Esophagus (tissue), 2 donors: ENCODE measurements at regions not wholly inside any gene's neighbourhood (a gene's known extent, or its start where the extent isn't known, plus 50 kb on each side); places are given as distances from the start of the nearest gene placed in this dataset.
"Not testable (repeated sequence)": the region's sequence is repeated elsewhere in the genome, so short reads cannot be mapped to it uniquely, and the experiment has no call there.

ENCODE experiments used
- H3K27ac ChIP-seq, 2 donors: one replicate each; pipeline ENCODE4 v1.5.1; 2013; ENCODE audit warnings: low read depth in 2 of 2, mild to moderate bottlenecking in 2 of 2, inconsistent platforms in 1 of 2, low read length in 1 of 2, moderate library complexity in 1 of 2
- H3K27me3 ChIP-seq, 2 donors: one replicate each; pipeline ENCODE4 v1.6.1; 2013; ENCODE audit warnings: low read length in 2 of 2, control low read depth in 1 of 2, mild to moderate bottlenecking in 1 of 2; ENCODE audit not compliant: insufficient read depth in 2 of 2, control insufficient read depth in 1 of 2
- H3K36me3 ChIP-seq, 2 donors: one replicate each; pipeline ENCODE4 v1.6.1; 2013; ENCODE audit warnings: low read length in 1 of 2; ENCODE audit not compliant: control insufficient read depth in 2 of 2, insufficient read depth in 2 of 2
- H3K4me1 ChIP-seq, 2 donors: one replicate each; pipeline ENCODE4 v1.6.1; 2013; ENCODE audit warnings: low read length in 1 of 2; ENCODE audit not compliant: control insufficient read depth in 2 of 2, insufficient read depth in 2 of 2
- H3K4me3 ChIP-seq, 2 donors: one replicate each; pipeline ENCODE4 v1.5.1; 2013; ENCODE audit warnings: low read length in 2 of 2, mild to moderate bottlenecking in 2 of 2, low read depth in 1 of 2, moderate library complexity in 1 of 2
- H3K9me3 ChIP-seq, 2 donors: one replicate each; pipeline ENCODE4 v1.6.1; 2013; ENCODE audit warnings: mild to moderate bottlenecking in 2 of 2, low read depth in 1 of 2, low read length in 1 of 2, moderate library complexity in 1 of 2; ENCODE audit not compliant: control insufficient read depth in 2 of 2, insufficient read depth in 1 of 2
- WGBS, 2 donors: extraction: QIAGEN DNeasy Blood & Tissue Kit; methylation state at CpG; one replicate each; pipeline ENCODE4 v1.1.7; 2013; 5-methylcytosine and 5-hydroxymethylcytosine counted together
- donor health status: healthy with polysubstance abuse.
- donor health status: Bipolar disorder and iron deficiency.

GRCh38 chr10:11691319-11691755, 50.8 kb upstream of the ECHDC3 start:
- Histone ChIP-seq H3K27me3 (no peaks in the 10 kb centered on the region), H3K4me1 (peaks cover 0 to 5% of the 10 kb centered on the region in 2 donors), H3K36me3 (no peaks in the 10 kb centered on the region), H3K9me3 (no peaks in the 10 kb centered on the region), H3K27ac (no peak overlapping the region), H3K4me3 (no peak overlapping the region)
- 73 to 85% methylated on average over 14 of the region's 14 CpGs for WGBS, 2 donors

DNA sequence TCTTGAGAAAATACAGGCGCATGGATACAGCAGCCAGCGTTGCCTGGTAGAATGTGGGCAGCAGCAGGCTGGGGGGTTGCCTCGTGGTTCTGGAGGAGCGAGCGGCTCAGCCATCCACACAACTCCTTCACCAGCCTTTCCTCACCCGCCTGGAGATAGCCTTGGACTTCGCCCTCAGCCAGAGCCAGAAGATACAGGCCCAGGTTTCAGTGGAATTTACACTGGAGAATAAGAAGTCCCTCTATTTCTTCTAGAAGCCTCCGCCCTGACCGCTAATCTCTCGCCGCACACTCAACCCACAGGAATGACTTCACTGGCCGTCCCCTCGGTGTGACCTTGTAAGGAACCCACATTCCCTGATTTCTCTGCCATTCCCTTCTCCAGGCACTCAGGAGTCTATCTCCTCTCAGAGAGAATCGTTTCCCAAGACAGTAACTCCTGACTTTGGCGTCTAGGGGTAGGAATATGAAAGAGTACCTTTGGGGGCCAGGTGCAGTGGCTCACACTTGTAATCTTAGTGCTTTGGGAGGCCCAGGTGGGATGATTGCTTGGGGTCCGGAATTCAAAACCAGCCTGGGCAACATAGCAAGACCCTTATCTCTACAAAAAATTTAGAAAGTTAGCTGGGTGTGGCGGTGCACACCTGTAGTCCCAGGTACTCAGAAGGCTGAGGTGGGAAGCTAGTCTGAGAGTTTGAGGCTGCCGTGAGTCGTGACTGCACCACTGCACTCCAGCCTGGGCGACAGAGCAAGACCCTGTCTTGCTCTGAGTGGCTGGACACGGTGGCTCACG, 52.0 kb upstream of the ECHDC3 start:
- H3K9me3 ChIP-seq = no peaks in the 10 kb centered on the region
- H3K27ac ChIP-seq = no peak overlapping the region
- H3K36me3 ChIP-seq = no peaks in the 10 kb centered on the region
- peaks cover 2 to 8% of the 10 kb centered on the region in 2 donors for H3K4me1 ChIP-seq
- H3K4me3 ChIP-seq = no peak overlapping the region
- no peaks in the 10 kb centered on the region for H3K27me3 ChIP-seq
- WGBS, 2 donors = 88 to 94% methylated on average over 22 of the region's 22 CpGs

- not testable (repeated sequence) for H3K36me3 ChIP-seq, H3K9me3 ChIP-seq, H3K27me3 ChIP-seq, H3K4me3 ChIP-seq
- H3K4me1 ChIP-seq = peaks cover 2 to 17% of the 10 kb centered on the region in 2 donors
- 82 to 93% methylated on average over 3 of the region's 3 CpGs for WGBS, 2 donors
- H3K27ac ChIP-seq = peak overlapping the region; percentile 74 to 82
These were observed 53.8 kb upstream of the ECHDC3 start for GRCh38 chr10:11688448-11688795.

GRCh38 chr10:11687779-11688447, 54.3 kb upstream of the ECHDC3 start:
- WGBS, 2 donors = 71 to 72% methylated on average over 8 of the region's 8 CpGs
- H3K4me1 ChIP-seq = peaks cover 2 to 20% of the 10 kb centered on the region in 2 donors
- H3K36me3 ChIP-seq = no peaks in the 10 kb centered on the region
- no peak overlapping the region for H3K4me3 ChIP-seq
- peak overlapping the region; percentile 74 to 87 for H3K27ac ChIP-seq
- H3K9me3 ChIP-seq = no peaks in the 10 kb centered on the region
- no peaks in the 10 kb centered on the region for H3K27me3 ChIP-seq

GRCh38 chr10:11687357-11687771, 54.8 kb upstream of the ECHDC3 start:
- no peaks in the 10 kb centered on the region for H3K36me3 ChIP-seq
- H3K9me3 ChIP-seq = no peaks in the 10 kb centered on the region
- no peak overlapping the region for H3K4me3 ChIP-seq
- peak overlapping the region; percentile 76 to 93 for H3K27ac ChIP-seq
- no peaks in the 10 kb centered on the region for H3K27me3 ChIP-seq
- peaks cover 2 to 20% of the 10 kb centered on the region in 2 donors for H3K4me1 ChIP-seq
- WGBS, 2 donors = 70 to 80% methylated on average over 8 of the region's 8 CpGs

- no peak overlapping the region for H3K4me3 ChIP-seq
- peaks cover 2 to 20% of the 10 kb centered on the region in 2 donors for H3K4me1 ChIP-seq
- H3K36me3 ChIP-seq = no peaks in the 10 kb centered on the region
- 7 to 10% methylated on average over 7 of the region's 7 CpGs for WGBS, 2 donors
- no peaks in the 10 kb centered on the region for H3K27me3 ChIP-seq
- H3K9me3 ChIP-seq = no peaks in the 10 kb centered on the region
- H3K27ac ChIP-seq = peak overlapping the region; percentile 25 to 70
These were observed 56.4 kb upstream of the ECHDC3 start for GRCh38 chr10:11685787-11686218.

DNA sequence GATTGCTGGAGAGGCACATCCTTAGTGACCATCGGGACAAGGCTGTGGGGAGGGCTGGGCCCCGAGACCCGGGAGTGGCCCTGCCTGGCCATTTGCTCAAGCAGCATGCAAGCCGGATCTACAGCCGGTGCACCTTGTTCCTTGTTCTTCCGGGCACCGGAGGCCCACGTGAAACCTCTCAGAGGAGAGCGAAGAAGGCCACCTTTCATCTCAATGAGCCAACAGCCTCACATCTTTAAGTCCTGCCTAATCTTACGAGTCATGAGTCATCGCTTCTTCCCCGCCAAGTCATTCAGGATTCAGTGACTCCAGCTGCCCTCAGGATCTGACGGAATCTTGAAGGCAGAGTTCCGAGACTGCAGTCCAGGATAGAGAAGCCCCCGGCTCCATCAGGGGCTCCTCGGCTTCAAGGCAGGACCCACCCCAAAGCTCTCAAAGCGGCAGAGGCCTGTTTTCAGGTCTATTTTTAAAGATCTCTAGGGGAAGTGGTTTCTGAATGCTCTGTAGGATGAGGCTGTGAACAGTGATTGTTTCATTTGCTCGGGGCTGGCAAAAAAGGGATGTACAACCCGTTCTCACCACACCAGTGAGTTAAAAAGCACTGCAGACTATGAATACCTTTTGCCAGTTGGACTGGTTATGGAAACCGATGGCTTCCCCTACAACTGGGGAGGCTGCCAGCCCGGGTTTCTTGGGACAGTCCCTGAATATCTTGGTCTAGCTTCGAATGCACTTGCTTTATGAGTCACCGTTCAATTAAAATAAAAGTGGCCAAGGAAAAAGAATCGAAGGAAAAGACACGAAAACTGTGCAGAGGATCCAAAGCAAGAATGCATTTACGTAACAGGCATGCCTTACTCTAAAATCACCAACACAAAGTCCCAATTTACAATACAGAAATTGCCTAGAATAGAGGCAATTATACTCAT, 57.2 kb upstream of the ECHDC3 start:
- 11 to 26% methylated on average over 26 of the region's 26 CpGs for WGBS, 2 donors
- H3K4me3 ChIP-seq = peak overlapping the region; percentile 11 to 39
- H3K9me3 ChIP-seq = no peaks in the 10 kb centered on the region
- peaks cover 2 to 20% of the 10 kb centered on the region in 2 donors for H3K4me1 ChIP-seq
- H3K27ac ChIP-seq = peak overlapping the region; percentile 96 to 99
- H3K27me3 ChIP-seq = no peaks in the 10 kb centered on the region
- no peaks in the 10 kb centered on the region for H3K36me3 ChIP-seq

- not testable (repeated sequence) for H3K36me3 ChIP-seq, H3K27me3 ChIP-seq, H3K9me3 ChIP-seq, H3K4me3 ChIP-seq
- Histone ChIP-seq H3K27ac (peak overlapping the region; percentile 96 to 99), H3K4me1 (peaks cover 2 to 20% of the 10 kb centered on the region in 2 donors)
- 44 to 61% methylated on average over 4 of the region's 4 CpGs for WGBS, 2 donors
These were observed 57.9 kb upstream of the ECHDC3 start for GRCh38 chr10:11684341-11684716.

DNA sequence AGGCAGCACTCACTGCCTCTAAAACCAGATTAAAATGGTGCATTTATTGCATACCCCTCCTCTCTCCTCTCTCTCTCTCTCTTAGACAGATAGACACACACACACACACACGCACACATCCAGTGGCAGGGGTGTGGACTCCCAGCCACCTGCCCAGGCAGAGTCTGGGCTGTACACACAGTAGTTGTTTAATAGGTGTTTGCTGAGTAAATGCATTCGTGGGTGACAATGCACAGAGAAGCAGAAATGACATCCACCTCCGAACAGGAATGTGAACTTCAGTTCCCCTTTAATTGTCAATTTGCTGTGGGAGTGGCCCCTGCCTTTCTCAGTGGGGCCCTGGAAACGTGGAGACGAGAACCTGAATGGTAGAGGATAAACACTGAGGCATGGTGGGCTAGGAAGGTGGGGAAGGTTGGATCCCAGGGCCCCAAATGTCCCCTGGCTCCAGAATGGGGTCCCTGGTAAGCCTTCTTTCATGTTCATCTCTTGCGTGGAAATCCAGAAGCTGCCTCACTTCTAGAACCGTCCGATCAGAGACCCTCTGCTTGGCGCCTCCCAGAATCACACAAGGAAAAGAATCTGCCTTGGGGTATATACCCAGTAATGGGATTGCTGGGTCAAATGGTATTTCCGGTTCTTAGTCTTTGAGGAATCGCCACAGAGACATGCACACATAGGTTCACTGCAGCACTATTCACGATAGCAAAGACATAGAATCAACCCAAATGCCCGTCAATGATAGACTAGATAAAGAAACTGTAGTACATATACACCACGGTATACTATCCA, 58.5 kb upstream of the ECHDC3 start:
- Histone ChIP-seq H3K4me3 (no peak overlapping the region), H3K9me3 (no peaks in the 10 kb centered on the region), H3K4me1 (peaks cover 2 to 20% of the 10 kb centered on the region in 2 donors), H3K36me3 (no peaks in the 10 kb centered on the region), H3K27ac (peak overlapping the region; percentile 75 to 99), H3K27me3 (no peaks in the 10 kb centered on the region)
- 61 to 79% methylated on average over 14 of the region's 14 CpGs for WGBS, 2 donors
